ENCODE measurements at regions not wholly inside any gene's neighbourhood (a gene's known extent, or its start where the extent isn't known, plus 50 kb on each side); places are given as distances from the start of the nearest gene placed in this dataset.

GRCh38 chr11:126127284-126127845 lies 64.7 kb upstream of the CDON start:
- TF ChIP-seq TEAD4 (IDR thresholded peaks at IDR 0.05) (no peak), YY1 (IDR thresholded peaks at IDR 0.05; ENCODE audit: low read depth) (no peak), CREB1 (IDR thresholded peaks at IDR 0.05; ENCODE audit: low read depth) (no peak), TCF12 (IDR thresholded peaks at IDR 0.05; ENCODE audit: low read depth) (no peak), ZBTB7A (IDR thresholded peaks at IDR 0.05; ENCODE audit: low read depth) (no peak), RAD21 (IDR thresholded peaks at IDR 0.05; ENCODE audit: low read depth) (no peak), CEBPB (IDR thresholded peaks at IDR 0.05) (no peak), REST (IDR thresholded peaks at IDR 0.05; ENCODE audit: low read depth) (no peak), EGR1 (IDR thresholded peaks at IDR 0.05) (no peak), EP300 (IDR thresholded peaks at IDR 0.05; ENCODE audit: borderline replicate concordance) (no peak), NFIC (IDR thresholded peaks at IDR 0.05) (no peak), FOXM1 (IDR thresholded peaks at IDR 0.05; ENCODE audit: borderline replicate concordance, low read depth) (no peak), USF1 (IDR thresholded peaks at IDR 0.05) (no peak), TAF1 (IDR thresholded peaks at IDR 0.05; ENCODE audit: low read depth) (no peak)
- TF ChIP-seq, protein P1, sequence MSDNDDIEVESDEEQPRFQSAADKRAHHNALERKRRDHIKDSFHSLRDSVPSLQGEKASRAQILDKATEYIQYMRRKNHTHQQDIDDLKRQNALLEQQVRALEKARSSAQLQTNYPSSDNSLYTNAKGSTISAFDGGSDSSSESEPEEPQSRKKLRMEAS (IDR thresholded peaks at IDR 0.05): no peak

- TF ChIP-seq NFIC (IDR thresholded peaks at IDR 0.05): no peak
- TF ChIP-seq CREB1 (IDR thresholded peaks at IDR 0.05; ENCODE audit: low read depth): no peak
- no peak for TF ChIP-seq RAD21 (IDR thresholded peaks at IDR 0.05; ENCODE audit: low read depth)
- no peak for TF ChIP-seq ZBTB7A (IDR thresholded peaks at IDR 0.05; ENCODE audit: low read depth)
- TF ChIP-seq EP300 (IDR thresholded peaks at IDR 0.05; ENCODE audit: borderline replicate concordance): no peak
- TF ChIP-seq TCF12 (IDR thresholded peaks at IDR 0.05; ENCODE audit: low read depth): no peak
- no peak for TF ChIP-seq USF1 (IDR thresholded peaks at IDR 0.05)
- no peak for TF ChIP-seq CEBPB (IDR thresholded peaks at IDR 0.05)
- TF ChIP-seq TEAD4 (IDR thresholded peaks at IDR 0.05): no peak
These were observed 61.6 kb upstream of the CDON start for GRCh38 chr11:126124231-126124661.

DNA sequence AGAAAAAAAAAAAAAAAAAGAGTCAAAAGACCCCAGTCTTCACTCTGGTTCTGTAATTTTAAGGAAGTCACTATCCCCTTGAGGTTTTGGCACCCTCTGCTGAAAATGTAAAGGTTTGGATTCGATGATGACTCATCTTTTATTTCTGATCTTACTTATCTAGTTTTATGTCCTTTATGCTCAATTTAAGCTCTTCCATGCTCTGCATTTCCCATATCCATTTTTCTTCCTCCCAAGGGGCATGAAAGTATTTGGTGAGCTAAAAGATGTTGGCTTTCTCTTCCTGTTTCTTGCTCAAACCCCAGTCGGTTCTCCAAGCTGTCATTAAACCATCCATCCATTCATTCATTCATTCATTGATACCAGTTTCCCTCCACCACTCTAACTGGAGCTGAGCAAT lies 61.0 kb upstream of the CDON start:
- no peak for TF ChIP-seq YY1 (IDR thresholded peaks at IDR 0.05; ENCODE audit: low read depth)
- no peak for TF ChIP-seq FOXM1 (IDR thresholded peaks at IDR 0.05; ENCODE audit: borderline replicate concordance, low read depth)
- TF ChIP-seq, protein P1 (IDR thresholded peaks at IDR 0.05): no peak
- TF ChIP-seq CREB1 (IDR thresholded peaks at IDR 0.05; ENCODE audit: low read depth): no peak
- no peak for TF ChIP-seq CEBPB (IDR thresholded peaks at IDR 0.05)
- TF ChIP-seq TCF12 (IDR thresholded peaks at IDR 0.05; ENCODE audit: low read depth): no peak
- TF ChIP-seq EP300 (IDR thresholded peaks at IDR 0.05; ENCODE audit: borderline replicate concordance): no peak
- no peak for TF ChIP-seq USF1 (IDR thresholded peaks at IDR 0.05)
- no peak for TF ChIP-seq RAD21 (IDR thresholded peaks at IDR 0.05; ENCODE audit: low read depth)
- TF ChIP-seq TAF1 (IDR thresholded peaks at IDR 0.05; ENCODE audit: low read depth): no peak
- no peak for TF ChIP-seq ZBTB7A (IDR thresholded peaks at IDR 0.05; ENCODE audit: low read depth)
- TF ChIP-seq NFIC (IDR thresholded peaks at IDR 0.05): no peak
- TF ChIP-seq EGR1 (IDR thresholded peaks at IDR 0.05): no peak
- TF ChIP-seq REST (IDR thresholded peaks at IDR 0.05; ENCODE audit: low read depth): no peak

- TF ChIP-seq RAD21 (IDR thresholded peaks at IDR 0.05; ENCODE audit: low read depth): no peak
These were observed 60.2 kb upstream of the CDON start for GRCh38 chr11:126122863-126123262.

DNA sequence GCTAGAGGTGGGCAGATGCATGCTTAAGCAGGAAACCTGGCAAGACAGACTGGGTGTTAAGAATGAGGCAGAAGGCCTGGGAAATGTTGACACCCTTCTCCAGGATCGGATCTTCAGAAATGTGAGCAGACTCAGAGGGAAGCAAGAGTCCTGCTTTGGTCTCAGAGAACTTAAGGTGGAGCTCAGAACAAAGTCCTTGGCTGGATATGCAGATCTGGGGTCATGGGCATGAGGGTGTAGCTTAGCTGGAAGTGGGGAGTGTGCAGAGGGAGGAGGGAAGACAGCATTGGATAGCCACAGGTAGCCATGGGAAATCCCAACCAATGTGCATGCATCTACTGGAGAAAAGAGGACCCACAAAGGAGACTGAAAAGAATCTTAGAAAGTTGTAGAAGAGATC lies 58.6 kb upstream of the CDON start:
- TF ChIP-seq CREB1 (IDR thresholded peaks at IDR 0.05; ENCODE audit: low read depth) (no peak), TEAD4 (IDR thresholded peaks at IDR 0.05) (no peak), CEBPB (IDR thresholded peaks at IDR 0.05) (no peak), ZBTB7A (IDR thresholded peaks at IDR 0.05; ENCODE audit: low read depth) (no peak)
- TF ChIP-seq, protein P1 (IDR thresholded peaks at IDR 0.05): no peak

GRCh38 chr11:126118806-126119205 lies 56.1 kb upstream of the CDON start:
- TF ChIP-seq TAF1 (IDR thresholded peaks at IDR 0.05; ENCODE audit: low read depth) (no peak), USF1 (IDR thresholded peaks at IDR 0.05) (no peak), EP300 (IDR thresholded peaks at IDR 0.05; ENCODE audit: borderline replicate concordance) (no peak), EGR1 (IDR thresholded peaks at IDR 0.05) (no peak), RAD21 (IDR thresholded peaks at IDR 0.05; ENCODE audit: low read depth) (no peak), ZBTB7A (IDR thresholded peaks at IDR 0.05; ENCODE audit: low read depth) (no peak), YY1 (IDR thresholded peaks at IDR 0.05; ENCODE audit: low read depth) (no peak)
- TF ChIP-seq, protein P1 (IDR thresholded peaks at IDR 0.05): no peak
